Gastroesophageal sphincter (tissue), 4 donors: ENCODE measurements at regions not wholly inside any gene's neighbourhood (a gene's known extent, or its start where the extent isn't known, plus 50 kb on each side); places are given as distances from the start of the nearest gene placed in this dataset.
A peak's percentile ranks its signal among the peaks of the same experiment; 100 is the strongest.

Experiments
- ATAC-seq: fragments of 150-250 bp; one replicate; pipeline ENCODE4 v1.9.1; 2016; ENCODE audit warnings: mild to moderate bottlenecking, moderate library complexity
- H3K27ac ChIP-seq, 4 donors: fragments of 200-600 bp; sonication (generic) in 3 of 4; 1 replicate in 3 of 4; 2 replicates in 1 of 4; pipeline ENCODE4 v1.5.1; 2016 to 2019
- H3K27me3 ChIP-seq: fragments of 200-600 bp; sonication (generic); one replicate; pipeline ENCODE4 v1.5.1; 2019
- H3K36me3 ChIP-seq, 2 donors: fragments of 200-600 bp; sonication (generic); one replicate each; pipeline ENCODE4 v1.5.1; 2019; ENCODE audit warnings: control low read depth in 1 of 2
- H3K4me1 ChIP-seq, 3 donors: fragments of 200-600 bp; sonication (generic); 1 replicate in 2 of 3; 2 replicates in 1 of 3; pipeline ENCODE4 v1.5.1; 2016 to 2019; ENCODE audit warnings: control low read depth in 2 of 3
- H3K4me3 ChIP-seq, 2 donors: fragments of 200-600 bp; sonication (generic); one replicate each; pipeline ENCODE4 v1.5.1; 2019; ENCODE audit warnings: mild to moderate bottlenecking in 1 of 2, moderate library complexity in 1 of 2
- H3K9me3 ChIP-seq, 3 donors: fragments of 200-600 bp; sonication (generic); one replicate each; pipeline ENCODE4 v1.5.1; 2017 to 2019; ENCODE audit warnings: control low read depth in 2 of 3
- EP300 ChIP-seq: sonication (generic); formaldehyde crosslinking; IDR thresholded peaks from one replicate; pipeline ENCODE4 v1.6.1; 2017; ENCODE audit warnings: antibody characterized with exemption, mild to moderate bottlenecking
- POLR2A ChIP-seq, 2 donors: fragments of 450-650 bp; IDR thresholded peaks; one replicate each; pipeline ENCODE4 v1.6.1; 2017; ENCODE audit warnings: antibody characterized with exemption in 2 of 2, mild to moderate bottlenecking in 2 of 2, moderate library complexity in 1 of 2
- POLR2AphosphoS5 ChIP-seq: sonication (generic); formaldehyde crosslinking; IDR thresholded peaks from one replicate; pipeline ENCODE4 v1.6.1; 2017; ENCODE audit warnings: antibody characterized with exemption
- WGBS, 2 donors: methylation state at CpG; one replicate each; pipeline ENCODE4 v1.1.5; 2018; ENCODE audit warnings: low coverage in 1 of 2; 5-methylcytosine and 5-hydroxymethylcytosine counted together
- TF ChIP-seq, protein P1 (sequence below), 4 experiments: fragments of 200-600 bp in 2 of 4; fragments of 450-650 bp in 2 of 4; sonication (generic) in 1 of 4; IDR thresholded peaks; one replicate each; pipeline ENCODE4 v1.5.1; 2017 to 2019; ENCODE audit warnings: antibody characterized with exemption in 4 of 4, mild to moderate bottlenecking in 2 of 4, moderate library complexity in 2 of 4

DNA sequence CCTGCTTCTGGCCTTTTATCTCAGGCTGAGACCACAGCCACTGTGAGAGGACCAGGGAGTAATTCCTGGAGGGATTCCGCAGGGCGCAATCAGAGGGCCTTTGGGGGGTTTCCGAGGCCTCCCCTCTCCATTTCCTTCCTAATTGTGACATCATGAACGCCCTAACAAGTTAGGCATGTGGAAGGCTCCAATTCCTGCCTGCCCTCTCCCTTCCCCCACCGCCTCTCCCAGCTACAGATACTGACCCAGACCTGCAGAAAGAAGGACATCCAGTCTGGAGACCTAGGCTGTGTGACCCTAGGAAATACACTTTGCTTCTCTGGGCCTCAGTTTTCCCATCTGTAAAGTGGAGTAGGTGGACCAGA is 637.9 kb downstream of the MED13L start:
- no peak for ATAC-seq
- WGBS, 2 donors: 48 to 54% methylated on average over 3 of the region's 5 CpGs
- Histone ChIP-seq H3K9me3 (peaks cover 0 to 5% (median 0%) of the 10 kb centered on the region in 3 donors), H3K27me3 (peaks cover 5% of the 10 kb centered on the region), H3K4me1 (no peaks in the 10 kb centered on the region), H3K4me3 (no peak overlapping the region), H3K36me3 (no peaks in the 10 kb centered on the region), H3K27ac (no peak overlapping the region)
- TF ChIP-seq POLR2A (IDR thresholded peaks at IDR 0.05): no peak
- TF ChIP-seq POLR2AphosphoS5: no peak
- TF ChIP-seq, protein P1, sequence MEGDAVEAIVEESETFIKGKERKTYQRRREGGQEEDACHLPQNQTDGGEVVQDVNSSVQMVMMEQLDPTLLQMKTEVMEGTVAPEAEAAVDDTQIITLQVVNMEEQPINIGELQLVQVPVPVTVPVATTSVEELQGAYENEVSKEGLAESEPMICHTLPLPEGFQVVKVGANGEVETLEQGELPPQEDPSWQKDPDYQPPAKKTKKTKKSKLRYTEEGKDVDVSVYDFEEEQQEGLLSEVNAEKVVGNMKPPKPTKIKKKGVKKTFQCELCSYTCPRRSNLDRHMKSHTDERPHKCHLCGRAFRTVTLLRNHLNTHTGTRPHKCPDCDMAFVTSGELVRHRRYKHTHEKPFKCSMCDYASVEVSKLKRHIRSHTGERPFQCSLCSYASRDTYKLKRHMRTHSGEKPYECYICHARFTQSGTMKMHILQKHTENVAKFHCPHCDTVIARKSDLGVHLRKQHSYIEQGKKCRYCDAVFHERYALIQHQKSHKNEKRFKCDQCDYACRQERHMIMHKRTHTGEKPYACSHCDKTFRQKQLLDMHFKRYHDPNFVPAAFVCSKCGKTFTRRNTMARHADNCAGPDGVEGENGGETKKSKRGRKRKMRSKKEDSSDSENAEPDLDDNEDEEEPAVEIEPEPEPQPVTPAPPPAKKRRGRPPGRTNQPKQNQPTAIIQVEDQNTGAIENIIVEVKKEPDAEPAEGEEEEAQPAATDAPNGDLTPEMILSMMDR (IDR thresholded peaks at IDR 0.05): no peak

DNA sequence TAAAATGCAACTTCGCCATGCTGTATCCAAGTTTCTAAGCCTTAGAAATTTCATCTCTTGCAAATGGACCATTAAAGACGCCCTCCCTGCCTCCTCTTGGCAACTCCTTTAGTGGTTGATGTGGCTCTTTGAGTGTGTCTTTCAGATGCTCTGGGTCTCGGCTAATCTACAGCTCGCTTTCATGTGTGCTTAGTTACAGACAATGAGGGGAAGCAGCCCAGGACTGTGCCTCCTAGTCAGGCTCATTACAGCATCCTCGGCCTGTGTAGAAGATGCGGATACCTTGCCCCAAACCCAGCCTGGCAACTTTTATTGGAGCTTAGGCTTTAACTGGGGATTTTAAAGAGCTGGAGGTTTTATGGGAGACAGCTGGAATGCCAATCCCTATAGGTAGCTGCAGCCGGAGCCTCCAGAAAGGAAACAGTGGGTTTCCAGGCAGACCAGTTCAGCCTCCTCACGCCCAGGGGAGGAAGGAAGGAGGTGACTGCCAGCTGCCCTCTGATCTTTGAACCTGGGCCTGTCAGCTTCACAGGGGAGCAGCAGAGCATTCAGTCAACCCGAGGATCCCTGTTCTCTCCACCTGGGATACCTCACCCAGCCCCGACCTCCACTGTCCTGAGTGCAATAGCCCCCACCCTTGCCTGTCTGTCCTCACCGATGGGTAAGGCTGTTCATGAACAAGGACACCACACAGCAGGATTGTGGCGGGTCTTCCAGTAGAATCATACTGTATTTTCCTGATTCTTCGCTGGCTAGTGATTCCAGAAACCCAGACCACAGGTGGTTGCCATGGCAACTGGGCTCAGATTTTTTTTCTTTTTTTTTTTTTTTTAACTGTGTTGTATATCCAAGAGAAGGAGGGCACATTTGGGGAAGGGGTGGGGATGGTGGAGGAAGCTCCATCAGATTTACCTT is 638.5 kb downstream of the MED13L start:
- peaks cover 5% of the 10 kb centered on the region for H3K27me3 ChIP-seq
- peaks cover 0 to 5% (median 0%) of the 10 kb centered on the region in 3 donors for H3K9me3 ChIP-seq
- no peak overlapping the region for H3K4me3 ChIP-seq
- TF ChIP-seq POLR2AphosphoS5 (no peak), EP300 (no peak), POLR2A (IDR thresholded peaks at IDR 0.05) (no peak)
- TF ChIP-seq, protein P1 (IDR thresholded peaks at IDR 0.05): no peak
- H3K36me3 ChIP-seq: no peaks in the 10 kb centered on the region
- no peak overlapping the region for H3K27ac ChIP-seq
- no peaks in the 10 kb centered on the region for H3K4me1 ChIP-seq
- ATAC-seq: no peak
- WGBS, 2 donors: 66 to 78% methylated on average over 8 to 9 of the region's 13 CpGs

DNA sequence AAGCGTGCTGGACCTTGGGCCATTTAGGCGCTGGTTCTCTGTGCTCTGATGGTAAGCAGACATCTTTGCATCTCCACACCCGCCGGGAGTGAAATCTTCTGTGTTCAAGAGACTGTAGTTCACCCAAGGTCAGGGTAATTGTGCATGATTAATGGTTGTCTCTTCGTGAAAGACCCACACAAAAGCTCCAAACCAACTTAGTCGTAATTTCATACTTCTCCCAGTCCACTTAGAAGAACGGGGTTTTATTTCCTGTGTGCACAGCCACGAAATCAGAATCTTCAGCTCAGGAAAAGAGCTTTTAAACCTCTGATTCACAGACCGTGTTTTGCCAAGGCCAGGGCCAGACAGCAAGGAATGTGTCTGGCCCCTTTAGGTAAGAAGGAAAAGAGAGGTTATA is 640.9 kb downstream of the MED13L start:
- H3K9me3 ChIP-seq: no peaks in the 10 kb centered on the region
- ATAC-seq: no peak
- H3K4me3 ChIP-seq: no peak overlapping the region
- 39 to 42% methylated on average over 5 to 9 of the region's 9 CpGs for WGBS, 2 donors
- no peak overlapping the region for H3K27ac ChIP-seq
- H3K4me1 ChIP-seq: no peaks in the 10 kb centered on the region
- no peaks in the 10 kb centered on the region for H3K27me3 ChIP-seq
- TF ChIP-seq POLR2AphosphoS5 (no peak), EP300 (no peak), POLR2A (IDR thresholded peaks at IDR 0.05) (no peak)
- TF ChIP-seq, protein P1 (IDR thresholded peaks at IDR 0.05): no peak
- H3K36me3 ChIP-seq: no peaks in the 10 kb centered on the region

DNA sequence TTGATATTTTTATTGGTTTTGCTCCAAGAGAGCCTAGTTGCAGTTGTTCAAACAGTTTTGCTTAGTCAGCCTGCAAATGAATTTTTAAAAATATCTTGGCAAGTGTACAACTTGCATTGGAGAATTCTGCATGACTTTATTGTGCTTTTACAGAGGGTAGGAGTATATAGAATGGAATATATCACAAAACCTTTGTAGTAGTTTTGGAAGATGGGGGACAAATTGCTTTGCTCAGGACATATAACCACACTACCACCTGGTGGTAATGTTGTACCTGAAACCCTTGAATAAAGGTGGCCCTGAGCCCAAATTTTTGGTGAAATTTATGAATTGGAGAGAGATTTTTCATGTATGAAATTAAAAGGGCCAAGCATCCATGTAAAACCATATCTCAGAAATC is 645.2 kb downstream of the MED13L start:
- TF ChIP-seq, protein P1 (IDR thresholded peaks at IDR 0.05): peak in 1 of 4 experiments; percentile 27
- no peak for TF ChIP-seq POLR2AphosphoS5
- TF ChIP-seq EP300: no peak
- TF ChIP-seq POLR2A (IDR thresholded peaks at IDR 0.05): no peak
- H3K9me3 ChIP-seq: peaks cover 0 to 14% (median 0%) of the 10 kb centered on the region in 3 donors
- no peaks in the 10 kb centered on the region for H3K4me1 ChIP-seq
- no peak for ATAC-seq
- H3K36me3 ChIP-seq: no peaks in the 10 kb centered on the region
- no peak overlapping the region for H3K27ac ChIP-seq
- no peak overlapping the region for H3K4me3 ChIP-seq
- H3K27me3 ChIP-seq: peaks cover 3% of the 10 kb centered on the region

DNA sequence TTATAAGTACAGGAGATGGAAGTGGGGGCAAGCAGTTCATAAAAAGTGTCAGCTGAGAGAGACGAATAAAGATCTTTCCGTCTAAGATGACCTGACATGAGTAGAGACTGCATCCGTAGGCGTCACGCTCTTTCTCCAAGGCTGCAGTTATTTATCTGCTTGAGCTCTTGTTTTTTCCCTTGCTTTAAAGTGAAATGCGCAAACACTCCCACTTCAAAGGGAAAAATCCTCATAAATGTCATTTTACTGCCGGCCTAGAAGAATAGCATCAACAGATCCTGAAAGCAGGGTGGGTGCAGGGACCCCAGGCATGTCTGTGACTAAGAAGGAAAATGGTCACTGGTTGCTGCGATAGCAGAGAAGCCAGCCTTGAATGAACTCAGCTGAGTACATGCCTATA is 647.4 kb downstream of the MED13L start:
- Histone ChIP-seq H3K9me3 (peaks cover 0 to 28% (median 0%) of the 10 kb centered on the region in 3 donors), H3K4me1 (no peaks in the 10 kb centered on the region)
- 66 to 87% methylated on average over 7 to 8 of the region's 8 CpGs for WGBS, 2 donors

More for the DNA sequence above, 647.4 kb downstream of the MED13L start:
- H3K36me3 ChIP-seq: no peaks in the 10 kb centered on the region
- H3K27ac ChIP-seq: no peak overlapping the region
- no peak overlapping the region for H3K4me3 ChIP-seq
- no peak for TF ChIP-seq POLR2A (IDR thresholded peaks at IDR 0.05)
- TF ChIP-seq POLR2AphosphoS5: no peak
- TF ChIP-seq EP300: no peak
- TF ChIP-seq, protein P1 (IDR thresholded peaks at IDR 0.05): no peak
- no peak for ATAC-seq
- H3K27me3 ChIP-seq: peaks cover 3% of the 10 kb centered on the region
